Activated naive CD8-positive, alpha-beta T cell treated with anti-CD3 and anti-CD28 coated beads, Interleukin-2, amount 10 ng/mL, durations not matched to agents 7 days and 5 days (primary cell): ENCODE measurements at regions not wholly inside any gene's neighbourhood (a gene's known extent, or its start where the extent isn't known, plus 50 kb on each side); places are given as distances from the start of the nearest gene placed in this dataset.

Experiments used
- ATAC-seq: fragments of 150-1000 bp; cut with Tn5 transposase; one replicate; pipeline ENCODE4 v1.10.0; 2021; ENCODE audit warnings: low read depth, moderate library complexity
- POLR2A ChIA-PET: fragments of 350-600 bp; sonication (Branson Sonifier 250); formaldehyde crosslinking; loops from one replicate; lab custom pipeline; 2021; ENCODE audit warnings: antibody characterized with exemption; lab: Charles Lee
- DNase-seq: peaks from one replicate; pipeline ENCODE4 v3.0.0; 2021
- H3K27ac Mint-ChIP-seq: one replicate; pipeline ENCODE4 v1.8.0; 2022; ENCODE audit warnings: mild to moderate bottlenecking, mixed read lengths
- H3K27me3 Mint-ChIP-seq: one replicate; pipeline ENCODE4 v1.8.0; 2022; ENCODE audit warnings: mild to moderate bottlenecking, moderate library complexity, mixed read lengths
- H3K36me3 Mint-ChIP-seq: one replicate; pipeline ENCODE4 v1.8.0; 2021; ENCODE audit warnings: mild to moderate bottlenecking, mixed read lengths
- H3K4me1 Mint-ChIP-seq: one replicate; pipeline ENCODE4 v1.8.0; 2021; ENCODE audit warnings: mixed read lengths
- H3K4me3 Mint-ChIP-seq: one replicate; pipeline ENCODE4 v1.8.0; 2022; ENCODE audit warnings: mild to moderate bottlenecking, moderate library complexity, mixed read lengths
- H3K9me3 Mint-ChIP-seq: one replicate; pipeline ENCODE4 v1.8.0; 2021; ENCODE audit warnings: mixed read lengths

DNA sequence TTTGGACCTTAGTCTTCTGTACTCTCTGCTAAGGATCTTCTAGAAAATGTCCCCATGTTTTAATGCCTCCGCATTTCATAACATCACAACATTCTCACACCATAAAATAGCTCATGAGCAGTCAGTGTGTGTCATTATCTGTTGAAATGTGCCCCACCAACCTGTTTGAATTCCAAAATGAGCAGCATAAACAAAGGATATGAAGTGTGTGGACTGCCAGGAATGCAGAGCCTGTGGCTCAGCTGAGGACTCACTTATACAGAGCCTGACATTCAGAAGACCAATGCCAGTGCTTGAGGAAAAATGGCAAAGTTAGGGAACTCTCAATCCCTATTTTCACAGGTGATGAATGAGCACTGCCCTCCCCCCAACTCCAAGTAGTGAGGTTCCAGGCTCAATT, 621.4 kb downstream of the POM121L12 start:
- no peak overlapping the region for H3K4me3 Mint-ChIP-seq
- H3K36me3 Mint-ChIP-seq = no peaks in the 10 kb centered on the region
- no peaks in the 10 kb centered on the region for H3K4me1 Mint-ChIP-seq
- POLR2A ChIA-PET = no interaction called here
- H3K9me3 Mint-ChIP-seq = peaks cover 9% of the 10 kb centered on the region
- H3K27me3 Mint-ChIP-seq = no peaks in the 10 kb centered on the region
- DNase-seq (no peak), ATAC-seq (no peak)
- no peak overlapping the region for H3K27ac Mint-ChIP-seq

DNA sequence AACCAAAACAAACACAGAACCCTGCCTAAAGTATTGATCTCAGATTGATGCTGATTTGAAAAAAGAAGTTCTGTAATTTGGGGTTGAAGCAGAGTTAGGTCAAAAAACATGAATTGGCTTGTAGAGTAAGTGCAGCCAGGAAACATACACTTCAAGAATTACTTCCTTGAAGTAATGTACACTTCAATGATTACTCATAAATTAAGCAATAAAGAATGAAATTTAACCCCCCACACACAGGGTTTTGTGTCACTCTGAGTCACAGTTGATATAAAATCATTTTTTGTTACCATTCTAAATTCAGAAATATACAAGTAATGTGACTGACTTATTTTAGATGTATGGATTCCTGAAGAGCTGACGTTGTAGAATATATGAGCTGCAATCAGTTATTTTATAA, 622.2 kb downstream of the POM121L12 start:
- no peaks in the 10 kb centered on the region for H3K36me3 Mint-ChIP-seq
- no peak for DNase-seq
- no peak for ATAC-seq
- H3K4me1 Mint-ChIP-seq = no peaks in the 10 kb centered on the region
- H3K27ac Mint-ChIP-seq = no peak overlapping the region
- no peaks in the 10 kb centered on the region for H3K27me3 Mint-ChIP-seq
- H3K4me3 Mint-ChIP-seq = no peak overlapping the region
- H3K9me3 Mint-ChIP-seq = peaks cover 9% of the 10 kb centered on the region
- POLR2A ChIA-PET = no interaction called here

DNA sequence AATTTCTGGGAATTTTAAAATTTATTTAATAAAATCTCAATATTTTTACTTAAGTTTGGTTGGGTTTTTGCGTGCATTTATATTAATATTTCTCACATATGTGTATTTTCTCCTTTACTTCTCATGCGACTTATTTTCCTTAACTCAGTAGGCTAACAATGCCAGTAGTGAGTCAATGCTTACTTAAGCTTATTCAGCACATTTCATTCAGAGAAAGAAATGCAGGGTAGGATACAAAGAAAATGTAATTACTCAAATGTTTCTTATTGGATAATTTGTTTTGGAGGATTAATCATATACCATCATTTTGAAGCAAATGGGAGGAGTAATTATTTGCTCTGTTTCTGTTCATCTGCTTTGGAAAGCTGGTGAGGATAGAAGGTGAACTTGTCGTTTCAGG, 623.5 kb downstream of the POM121L12 start:
- Mint-ChIP-seq H3K27me3 (no peaks in the 10 kb centered on the region), H3K9me3 (peaks cover 7% of the 10 kb centered on the region), H3K27ac (no peak overlapping the region), H3K36me3 (no peaks in the 10 kb centered on the region), H3K4me1 (no peaks in the 10 kb centered on the region), H3K4me3 (no peak overlapping the region)
- no peak for ATAC-seq
- POLR2A ChIA-PET = no interaction called here
- no peak for DNase-seq

DNA sequence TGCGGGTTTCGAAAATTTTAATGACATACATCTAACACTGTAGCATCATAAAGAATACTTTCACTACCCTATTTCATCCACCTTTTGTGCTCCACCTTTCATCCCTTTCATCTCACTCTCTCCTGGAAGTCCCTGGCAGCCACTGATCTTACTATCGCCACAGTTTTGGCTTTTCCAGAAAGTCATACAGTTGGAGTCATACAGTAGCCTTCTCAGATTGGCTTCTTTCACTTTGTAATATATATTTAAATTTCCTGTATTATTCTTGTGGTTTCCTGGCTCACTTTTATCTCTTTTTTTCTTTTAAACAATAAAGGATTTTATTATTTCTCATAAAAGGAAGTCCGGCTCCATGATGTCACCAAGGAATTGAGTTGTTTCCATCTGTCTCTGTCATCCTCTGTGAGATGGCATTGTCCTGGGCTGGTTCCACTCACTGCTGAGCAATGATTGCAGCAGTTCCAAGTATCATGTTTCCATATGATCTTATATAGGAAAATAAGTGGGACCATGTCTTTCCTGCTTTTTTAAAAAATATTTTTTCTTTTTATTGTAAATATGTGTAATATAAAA, 626.3 kb downstream of the POM121L12 start:
- H3K4me1 Mint-ChIP-seq = no peaks in the 10 kb centered on the region
- H3K9me3 Mint-ChIP-seq = peaks cover 14% of the 10 kb centered on the region
- H3K27me3 Mint-ChIP-seq = no peaks in the 10 kb centered on the region
- H3K36me3 Mint-ChIP-seq = no peaks in the 10 kb centered on the region
- DNase-seq = no peak
- POLR2A ChIA-PET = no interaction called here
- no peak overlapping the region for H3K27ac Mint-ChIP-seq
- ATAC-seq = no peak
- H3K4me3 Mint-ChIP-seq = no peak overlapping the region

- ATAC-seq = no peak
- POLR2A ChIA-PET = no interaction called here
- H3K36me3 Mint-ChIP-seq = no peaks in the 10 kb centered on the region
- no peaks in the 10 kb centered on the region for H3K27me3 Mint-ChIP-seq
- H3K4me3 Mint-ChIP-seq = no peak overlapping the region
- no peak overlapping the region for H3K27ac Mint-ChIP-seq
- peaks cover 5% of the 10 kb centered on the region for H3K9me3 Mint-ChIP-seq
- no peaks in the 10 kb centered on the region for H3K4me1 Mint-ChIP-seq
- no peak for DNase-seq
Observed at GRCh38 chr7:53672681-53673080, 637.2 kb downstream of the POM121L12 start.

DNA sequence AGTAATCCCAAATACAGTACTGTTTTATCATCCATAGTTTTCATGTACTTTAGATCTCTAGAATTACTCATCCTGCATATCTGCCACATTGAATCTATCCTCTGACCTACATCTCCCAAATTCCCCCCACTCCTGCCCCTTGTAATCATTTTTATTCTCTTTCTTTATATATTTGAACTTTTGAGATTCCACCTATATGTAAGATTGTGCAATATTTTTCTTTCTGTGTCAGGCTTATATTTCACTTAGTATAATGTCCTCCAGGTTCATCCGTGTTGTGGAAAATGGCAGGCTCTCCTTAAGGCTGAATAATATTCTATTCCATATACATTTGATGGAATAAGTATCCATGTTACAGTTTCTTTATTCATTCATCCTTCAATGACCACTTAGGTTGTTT, 640.4 kb downstream of the POM121L12 start:
- DNase-seq = no peak
- ATAC-seq = no peak
- POLR2A ChIA-PET = no interaction called here
- H3K9me3 Mint-ChIP-seq = peaks cover 5% of the 10 kb centered on the region
- H3K4me1 Mint-ChIP-seq = no peaks in the 10 kb centered on the region
- no peaks in the 10 kb centered on the region for H3K36me3 Mint-ChIP-seq
- H3K27me3 Mint-ChIP-seq = no peaks in the 10 kb centered on the region
- no peak overlapping the region for H3K27ac Mint-ChIP-seq
- H3K4me3 Mint-ChIP-seq = no peak overlapping the region

DNA sequence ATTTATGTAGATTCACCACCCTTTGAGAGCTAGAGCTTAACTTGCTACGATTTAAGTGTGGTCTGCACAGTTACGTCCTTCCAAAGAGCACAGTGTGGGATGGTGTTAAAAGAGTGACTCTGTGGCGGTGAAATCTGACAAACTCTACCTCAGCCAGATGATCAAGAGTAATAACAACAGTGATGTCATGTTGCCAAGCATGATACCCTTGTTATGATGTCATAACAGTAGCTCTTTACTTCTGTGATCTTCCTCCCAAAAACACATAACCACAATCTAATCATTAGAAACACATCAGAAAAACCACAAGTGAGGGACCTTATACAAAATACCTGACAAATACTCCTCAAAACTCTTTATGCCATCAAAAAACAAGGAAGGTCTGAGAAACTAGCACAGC, 649.3 kb downstream of the POM121L12 start:
- Mint-ChIP-seq H3K27me3 (no peaks in the 10 kb centered on the region), H3K36me3 (no peaks in the 10 kb centered on the region), H3K27ac (no peak overlapping the region), H3K9me3 (peaks cover 8% of the 10 kb centered on the region), H3K4me3 (no peak overlapping the region), H3K4me1 (no peaks in the 10 kb centered on the region)
- ATAC-seq (no peak), DNase-seq (no peak)
- POLR2A ChIA-PET = no interaction called here

GRCh38 chr7:53690411-53690810, 655.0 kb downstream of the POM121L12 start:
- no peaks in the 10 kb centered on the region for H3K27me3 Mint-ChIP-seq
- no peak for DNase-seq
- no peaks in the 10 kb centered on the region for H3K36me3 Mint-ChIP-seq
- ATAC-seq = no peak
- no peak overlapping the region for H3K27ac Mint-ChIP-seq
- peaks cover 6% of the 10 kb centered on the region for H3K9me3 Mint-ChIP-seq
- no peaks in the 10 kb centered on the region for H3K4me1 Mint-ChIP-seq
- POLR2A ChIA-PET = no interaction called here
- H3K4me3 Mint-ChIP-seq = no peak overlapping the region

GRCh38 chr7:53697913-53698312, 662.5 kb downstream of the POM121L12 start:
- H3K4me3 Mint-ChIP-seq = no peak overlapping the region
- no peak for ATAC-seq
- H3K4me1 Mint-ChIP-seq = no peaks in the 10 kb centered on the region

DNA sequence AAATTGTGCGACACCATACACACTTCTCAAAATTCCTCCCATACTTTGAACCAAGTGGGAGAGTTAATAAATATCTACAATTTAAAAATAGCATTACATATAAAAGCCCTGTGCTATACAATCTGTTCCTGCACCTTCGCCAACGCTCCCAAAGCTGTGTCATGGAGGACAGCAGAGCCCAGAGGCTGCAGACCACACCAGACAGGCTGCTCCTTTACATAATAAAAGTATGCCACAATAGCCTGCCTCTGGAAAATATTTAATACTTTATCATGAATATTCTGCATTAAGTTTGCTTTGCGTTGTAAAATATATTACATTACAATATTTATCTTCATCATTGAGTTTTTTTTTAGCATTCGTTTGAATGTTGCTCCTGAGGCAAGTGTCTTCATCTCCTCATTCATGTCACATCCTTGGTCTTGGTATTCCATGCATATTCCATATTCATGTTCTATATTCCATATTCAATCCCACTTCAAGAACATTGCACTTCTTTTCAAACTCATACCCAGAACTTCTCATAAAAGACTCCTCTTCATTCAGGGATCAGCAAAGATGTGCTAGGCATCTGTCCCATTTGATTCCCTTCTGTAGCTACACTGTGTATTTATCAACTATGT, 663.9 kb downstream of the POM121L12 start:
- Mint-ChIP-seq H3K27ac (no peak overlapping the region), H3K36me3 (no peaks in the 10 kb centered on the region), H3K27me3 (no peaks in the 10 kb centered on the region), H3K4me1 (no peaks in the 10 kb centered on the region), H3K9me3 (peaks cover 10% of the 10 kb centered on the region), H3K4me3 (no peak overlapping the region)
- DNase-seq = no peak
- POLR2A ChIA-PET = no interaction called here
- ATAC-seq = no peak

More at GRCh38 chr7:53697913-53698312, 662.5 kb downstream of the POM121L12 start:
- no peak for DNase-seq
- POLR2A ChIA-PET = no interaction called here
- H3K36me3 Mint-ChIP-seq = no peaks in the 10 kb centered on the region
- H3K27ac Mint-ChIP-seq = no peak overlapping the region
- H3K9me3 Mint-ChIP-seq = peaks cover 12% of the 10 kb centered on the region
- no peaks in the 10 kb centered on the region for H3K27me3 Mint-ChIP-seq

DNA sequence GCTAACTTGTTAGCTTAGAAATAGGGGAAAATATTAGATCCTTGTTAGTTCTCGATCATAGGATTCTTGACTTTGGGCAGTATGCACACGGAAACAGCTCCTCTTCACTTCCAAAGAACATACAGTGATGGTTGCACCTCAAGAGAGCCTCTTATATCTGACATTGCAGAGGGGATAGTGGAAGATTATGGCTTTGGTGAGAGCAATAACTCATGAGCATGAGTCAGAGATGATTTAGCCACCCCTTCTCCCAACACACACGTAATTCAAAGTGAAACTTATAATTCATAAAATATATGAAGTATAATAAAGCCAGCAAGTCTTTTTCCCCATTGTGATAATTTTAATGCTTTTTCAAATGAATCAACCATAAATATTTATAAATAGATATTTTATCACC, 683.7 kb downstream of the POM121L12 start:
- no peak overlapping the region for H3K27ac Mint-ChIP-seq
- POLR2A ChIA-PET = no interaction called here
- H3K4me1 Mint-ChIP-seq = no peaks in the 10 kb centered on the region
- peaks cover 8% of the 10 kb centered on the region for H3K9me3 Mint-ChIP-seq
- no peak overlapping the region for H3K4me3 Mint-ChIP-seq
- ATAC-seq (no peak), DNase-seq (no peak)
- H3K27me3 Mint-ChIP-seq = no peaks in the 10 kb centered on the region
- H3K36me3 Mint-ChIP-seq = no peaks in the 10 kb centered on the region

GRCh38 chr7:53740971-53741370, 705.5 kb downstream of the POM121L12 start:
- peaks cover 9% of the 10 kb centered on the region for H3K9me3 Mint-ChIP-seq

GRCh38 chr7:53743697-53744402, 708.4 kb downstream of the POM121L12 start:
- no peaks in the 10 kb centered on the region for H3K27me3 Mint-ChIP-seq
- H3K27ac Mint-ChIP-seq = no peak overlapping the region
- peaks cover 6% of the 10 kb centered on the region for H3K9me3 Mint-ChIP-seq
- DNase-seq (no peak), ATAC-seq (no peak)
- no peaks in the 10 kb centered on the region for H3K4me1 Mint-ChIP-seq
- H3K36me3 Mint-ChIP-seq = no peaks in the 10 kb centered on the region
- POLR2A ChIA-PET = no interaction called here
- no peak overlapping the region for H3K4me3 Mint-ChIP-seq

More at GRCh38 chr7:53740971-53741370, 705.5 kb downstream of the POM121L12 start:
- DNase-seq (no peak), ATAC-seq (no peak)
- Mint-ChIP-seq H3K4me1 (no peaks in the 10 kb centered on the region), H3K27me3 (no peaks in the 10 kb centered on the region), H3K36me3 (no peaks in the 10 kb centered on the region), H3K4me3 (no peak overlapping the region), H3K27ac (no peak overlapping the region)
- POLR2A ChIA-PET = no interaction called here

GRCh38 chr7:53744403-53744760, 708.9 kb downstream of the POM121L12 start:
- no peaks in the 10 kb centered on the region for H3K4me1 Mint-ChIP-seq
- no peak overlapping the region for H3K27ac Mint-ChIP-seq
- no peaks in the 10 kb centered on the region for H3K36me3 Mint-ChIP-seq
- no peak overlapping the region for H3K4me3 Mint-ChIP-seq
- H3K27me3 Mint-ChIP-seq = no peaks in the 10 kb centered on the region
- POLR2A ChIA-PET = no interaction called here
- ATAC-seq (no peak), DNase-seq (no peak)
- H3K9me3 Mint-ChIP-seq = peaks cover 6% of the 10 kb centered on the region
